ENCODE measurements at regions not wholly inside any gene's neighbourhood (a gene's known extent, or its start where the extent isn't known, plus 50 kb on each side); places are given as distances from the start of the nearest gene placed in this dataset.
"Not testable (repeated sequence)": the region's sequence is repeated elsewhere in the genome, so short reads cannot be mapped to it uniquely, and the experiment has no call there.

GRCh38 chr9:39463696-39464095 is 108.2 kb downstream of the SPATA31A1 start:
- not testable (repeated sequence) for H3K36me3 Mint-ChIP-seq; H3K4me1 Mint-ChIP-seq; DNase-seq; H3K27me3 Mint-ChIP-seq (ENCODE audit: low read depth in 3 of 3); H3K27ac Mint-ChIP-seq; H3K9me3 Mint-ChIP-seq
- H3K4me3 Mint-ChIP-seq: peak overlapping the region in 4 of 5 donors; percentile 87 to 98 (median 94)

- H3K36me3 Mint-ChIP-seq, H3K4me1 Mint-ChIP-seq: not testable (repeated sequence)
- peak overlapping the region; percentile 87 to 98 (median 92) for H3K4me3 Mint-ChIP-seq
Observed at GRCh38 chr9:39464122-39464777, 108.8 kb downstream of the SPATA31A1 start.

DNA sequence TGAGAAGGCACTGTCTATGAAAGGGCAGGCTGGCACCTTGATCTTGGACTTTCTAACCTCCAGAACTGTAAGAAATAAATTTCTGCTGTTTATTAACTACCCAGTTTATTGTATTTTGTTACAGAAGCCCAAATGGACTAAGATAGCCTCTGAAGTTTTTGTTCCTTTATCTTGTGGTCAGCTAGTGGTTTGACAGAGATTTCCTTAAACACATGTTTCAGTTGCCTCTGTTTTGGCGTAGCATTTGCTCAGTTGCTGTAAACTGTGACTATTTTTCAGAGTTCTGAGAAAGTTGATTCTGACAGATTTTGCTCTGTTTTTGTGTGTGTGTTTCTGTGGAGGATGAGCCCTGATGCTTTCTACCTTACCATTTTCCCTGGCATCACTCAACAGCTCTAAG is 119.0 kb downstream of the SPATA31A1 start:
- not testable (repeated sequence) for DNase-seq; H3K4me3 Mint-ChIP-seq; H3K4me1 Mint-ChIP-seq; H3K27me3 Mint-ChIP-seq (ENCODE audit: low read depth in 3 of 3); H3K9me3 Mint-ChIP-seq; H3K27ac Mint-ChIP-seq; H3K36me3 Mint-ChIP-seq

More at GRCh38 chr9:39464122-39464777, 108.8 kb downstream of the SPATA31A1 start:
- H3K27ac Mint-ChIP-seq: peak overlapping the region in 5 of 6 donors; percentile 36 to 94 (median 54)
- H3K9me3 Mint-ChIP-seq; H3K27me3 Mint-ChIP-seq (ENCODE audit: low read depth in 3 of 3): not testable (repeated sequence)
- peak; percentile 47 to 72 (median 66) for DNase-seq

DNA sequence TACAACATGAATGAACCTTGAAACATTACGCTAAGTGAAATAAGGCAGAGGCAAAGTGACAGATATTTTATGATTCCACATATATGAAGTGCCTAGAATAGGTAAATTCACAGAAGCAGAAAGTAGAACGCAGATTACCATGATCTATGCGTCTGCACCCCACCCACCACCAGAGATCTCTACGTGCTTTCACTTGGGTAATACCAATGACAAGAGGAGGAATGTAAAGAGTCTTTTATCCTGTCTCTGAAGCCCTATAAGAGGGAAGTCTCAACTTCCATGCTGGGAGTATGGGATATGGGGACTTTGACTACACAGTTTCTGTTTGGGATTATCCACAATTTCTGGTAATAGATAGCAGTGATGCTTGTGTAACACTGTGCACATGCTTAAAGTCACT is 127.6 kb downstream of the SPATA31A1 start:
- not testable (repeated sequence) for H3K36me3 Mint-ChIP-seq; H3K27ac Mint-ChIP-seq; DNase-seq; H3K4me3 Mint-ChIP-seq; H3K27me3 Mint-ChIP-seq (ENCODE audit: low read depth in 3 of 3); H3K4me1 Mint-ChIP-seq; H3K9me3 Mint-ChIP-seq

- DNase-seq; H3K27ac Mint-ChIP-seq; H3K36me3 Mint-ChIP-seq; H3K27me3 Mint-ChIP-seq (ENCODE audit: low read depth in 3 of 3); H3K4me1 Mint-ChIP-seq; H3K4me3 Mint-ChIP-seq; H3K9me3 Mint-ChIP-seq: not testable (repeated sequence)
Observed at GRCh38 chr9:39483880-39484279, 128.4 kb downstream of the SPATA31A1 start.

- not testable (repeated sequence) for H3K9me3 Mint-ChIP-seq; H3K36me3 Mint-ChIP-seq; H3K27me3 Mint-ChIP-seq (ENCODE audit: low read depth in 3 of 3); DNase-seq; H3K4me1 Mint-ChIP-seq; H3K4me3 Mint-ChIP-seq; H3K27ac Mint-ChIP-seq
Observed at GRCh38 chr9:39484292-39484691, 128.8 kb downstream of the SPATA31A1 start.

DNA sequence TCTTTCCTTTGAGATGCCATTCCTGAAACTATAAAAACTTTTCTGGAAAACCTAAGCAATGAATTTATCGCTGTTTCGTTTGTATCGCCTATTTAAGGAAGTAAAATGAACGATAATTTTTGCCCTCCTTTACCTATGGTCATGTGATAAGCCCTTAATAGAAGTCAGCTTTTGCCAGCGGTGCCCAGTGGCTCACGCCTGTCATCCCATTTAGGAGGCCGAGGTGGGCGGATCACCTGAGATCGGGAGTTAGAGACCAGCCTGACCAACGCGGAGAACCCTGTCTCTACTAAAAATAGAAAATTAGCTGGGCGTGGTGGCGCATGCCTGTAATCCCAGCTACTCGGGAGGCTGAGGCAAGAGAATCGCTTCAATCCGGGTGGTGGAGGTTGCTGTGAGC is 132.0 kb downstream of the SPATA31A1 start:
- not testable (repeated sequence) for H3K9me3 Mint-ChIP-seq; DNase-seq; H3K4me1 Mint-ChIP-seq; H3K27ac Mint-ChIP-seq; H3K36me3 Mint-ChIP-seq; H3K4me3 Mint-ChIP-seq; H3K27me3 Mint-ChIP-seq (ENCODE audit: low read depth in 3 of 3)

DNA sequence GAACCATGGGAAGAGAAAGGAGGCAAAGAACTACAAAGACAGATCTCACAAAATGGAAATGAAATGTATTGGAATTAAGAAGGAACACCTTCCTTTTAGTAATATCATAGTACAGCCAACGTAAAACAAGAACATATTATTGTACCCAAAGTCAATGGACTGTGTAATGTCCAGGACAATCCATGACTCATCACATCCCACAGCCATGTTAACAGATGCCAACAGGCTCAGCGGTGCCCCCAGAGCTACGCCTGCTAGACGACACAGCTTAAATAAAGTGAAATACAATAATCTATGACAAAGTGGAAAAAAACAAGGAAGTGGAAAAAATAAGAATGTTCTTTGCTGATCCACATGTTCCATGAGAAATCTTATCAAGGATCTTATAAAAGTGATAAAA is 140.8 kb downstream of the SPATA31A1 start:
- H3K4me3 Mint-ChIP-seq; H3K4me1 Mint-ChIP-seq; H3K27ac Mint-ChIP-seq; H3K36me3 Mint-ChIP-seq; DNase-seq; H3K27me3 Mint-ChIP-seq (ENCODE audit: low read depth in 3 of 3); H3K9me3 Mint-ChIP-seq: not testable (repeated sequence)

DNA sequence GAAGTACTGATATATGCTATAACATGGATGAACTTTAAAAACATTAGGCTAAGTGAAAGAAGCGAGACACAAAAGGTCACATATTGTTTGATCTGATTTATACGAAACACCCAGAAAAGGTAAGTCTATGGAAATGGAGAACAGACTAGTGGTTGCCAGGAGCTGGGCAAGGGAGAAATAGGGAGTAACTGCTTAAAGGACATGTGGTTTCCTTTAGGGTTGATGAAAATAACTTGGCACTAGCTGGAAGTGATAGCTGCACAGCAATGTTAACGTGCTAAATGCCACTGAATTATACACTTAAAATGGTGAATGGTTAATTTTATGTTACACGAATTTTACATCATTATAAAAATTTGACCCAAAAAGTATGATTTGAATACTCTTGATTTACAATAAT is 147.7 kb downstream of the SPATA31A1 start:
- not testable (repeated sequence) for H3K36me3 Mint-ChIP-seq; DNase-seq; H3K4me3 Mint-ChIP-seq; H3K27me3 Mint-ChIP-seq (ENCODE audit: low read depth in 3 of 3); H3K27ac Mint-ChIP-seq; H3K4me1 Mint-ChIP-seq; H3K9me3 Mint-ChIP-seq

DNA sequence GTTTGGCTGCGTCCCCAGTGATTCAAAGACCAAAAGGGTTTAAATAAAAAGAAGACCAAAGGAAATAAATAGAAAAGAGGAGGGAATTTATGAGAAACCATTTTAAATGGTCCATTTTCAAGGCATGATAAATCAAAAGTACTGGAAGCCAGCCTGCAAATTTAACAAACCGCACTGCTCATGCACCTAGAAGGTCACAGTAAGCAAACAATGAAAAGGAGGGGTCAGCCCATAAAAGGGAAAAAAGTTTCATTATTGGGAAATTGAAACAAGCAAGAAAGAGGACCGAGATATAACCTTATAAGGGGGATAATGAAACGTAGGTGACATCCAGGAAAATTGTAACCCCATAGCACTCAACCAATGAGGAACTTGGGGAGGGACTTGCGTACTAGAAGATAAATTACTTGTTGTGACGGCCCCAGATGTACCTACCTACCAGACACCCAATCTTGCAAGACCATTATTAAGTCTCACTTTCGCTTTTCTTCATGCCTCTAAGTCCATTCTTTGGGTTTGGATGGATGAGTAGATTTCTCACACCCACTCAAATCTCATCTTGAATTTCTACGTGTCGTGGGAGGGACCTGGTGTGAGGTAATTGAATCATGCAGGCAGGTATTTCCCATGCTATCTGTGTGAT is 172.0 kb downstream of the SPATA31A1 start:
- H3K9me3 Mint-ChIP-seq; H3K27ac Mint-ChIP-seq; H3K27me3 Mint-ChIP-seq (ENCODE audit: low read depth in 3 of 3); H3K4me1 Mint-ChIP-seq; H3K4me3 Mint-ChIP-seq; H3K36me3 Mint-ChIP-seq; DNase-seq: not testable (repeated sequence)

- DNase-seq; H3K4me3 Mint-ChIP-seq; H3K4me1 Mint-ChIP-seq; H3K9me3 Mint-ChIP-seq; H3K27me3 Mint-ChIP-seq (ENCODE audit: low read depth in 3 of 3); H3K27ac Mint-ChIP-seq; H3K36me3 Mint-ChIP-seq: not testable (repeated sequence)
Observed at GRCh38 chr9:39532597-39532996, 177.1 kb downstream of the SPATA31A1 start.

DNA sequence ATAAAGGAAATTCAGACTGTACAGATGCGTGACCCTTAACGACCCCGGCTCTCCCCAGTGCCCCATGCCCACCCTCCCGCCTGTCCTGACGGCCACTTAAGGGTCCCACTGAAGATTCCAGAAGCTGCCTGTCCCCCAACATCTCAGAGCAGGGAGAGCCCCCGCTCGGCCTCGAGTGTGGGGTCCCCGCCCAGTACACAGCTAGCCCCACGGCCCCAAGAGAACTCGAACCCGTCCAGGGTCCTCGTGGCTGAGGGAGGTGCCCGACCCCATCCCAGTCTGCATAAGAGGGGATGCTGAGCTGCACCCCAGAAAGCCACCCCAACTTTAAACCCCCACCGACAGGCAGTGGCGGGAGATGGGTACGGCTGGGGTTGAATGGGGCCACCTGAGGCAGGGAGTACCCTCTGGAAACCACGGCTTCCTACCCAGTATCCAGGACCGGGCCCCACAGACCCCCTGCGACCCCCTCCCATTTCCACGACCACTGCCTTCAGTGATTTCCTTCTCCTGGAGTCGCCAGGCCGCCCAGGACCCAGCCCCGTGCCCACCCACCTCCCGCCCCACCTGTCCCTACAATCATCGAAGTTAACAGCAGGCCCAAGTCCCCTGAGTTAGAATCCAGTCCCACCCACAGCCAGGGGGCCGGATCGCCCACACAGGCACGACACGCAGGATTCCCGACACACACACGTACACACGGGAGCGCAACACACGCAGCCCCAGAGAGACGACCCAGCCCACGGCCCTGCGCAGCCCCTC is 177.7 kb downstream of the SPATA31A1 start:
- not testable (repeated sequence) for H3K36me3 Mint-ChIP-seq; H3K27me3 Mint-ChIP-seq (ENCODE audit: low read depth in 3 of 3); H3K9me3 Mint-ChIP-seq; H3K4me3 Mint-ChIP-seq; DNase-seq; H3K4me1 Mint-ChIP-seq; H3K27ac Mint-ChIP-seq

DNA sequence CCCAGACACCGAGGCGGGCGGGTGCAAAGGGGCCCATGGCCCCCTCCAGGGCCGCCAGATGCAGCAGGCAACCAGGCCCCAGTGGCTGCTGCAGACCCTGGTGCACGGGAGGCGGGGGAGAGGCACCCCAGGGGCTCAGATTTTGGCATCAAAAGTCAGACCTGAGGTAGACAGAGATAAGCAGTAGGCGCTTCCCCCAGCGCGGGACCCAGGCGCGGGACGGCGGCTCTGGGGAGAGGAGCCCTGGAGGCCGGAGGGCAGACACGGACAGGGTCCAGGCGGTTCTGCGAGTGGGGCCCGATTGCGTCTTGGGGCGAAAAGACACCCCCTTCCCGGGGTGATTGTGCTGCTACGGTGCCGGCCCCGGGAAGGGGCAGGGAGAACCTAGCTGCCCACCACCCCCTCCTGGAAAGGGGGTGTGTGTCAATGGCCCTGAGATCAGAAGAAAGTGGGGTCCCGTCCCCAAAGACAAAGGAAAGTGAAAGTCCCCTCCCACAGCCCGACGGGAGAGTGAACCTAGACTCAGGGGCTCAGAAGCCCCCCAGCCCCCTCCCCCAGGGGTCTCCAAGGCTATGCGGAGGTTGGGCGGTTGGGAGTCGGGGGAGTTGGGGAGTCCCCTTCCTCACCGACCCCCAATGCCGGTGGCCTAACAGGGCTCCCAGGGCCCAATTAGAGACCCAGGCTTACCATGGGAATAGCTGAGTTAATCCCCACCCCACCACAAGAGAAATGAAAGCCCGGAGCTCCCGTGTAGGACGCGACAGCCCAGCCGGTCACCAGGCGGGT is 178.5 kb downstream of the SPATA31A1 start:
- not testable (repeated sequence) for DNase-seq; H3K9me3 Mint-ChIP-seq; H3K27ac Mint-ChIP-seq; H3K4me1 Mint-ChIP-seq; H3K27me3 Mint-ChIP-seq (ENCODE audit: low read depth in 3 of 3); H3K4me3 Mint-ChIP-seq; H3K36me3 Mint-ChIP-seq

GRCh38 chr9:39534897-39535296 is 179.4 kb downstream of the SPATA31A1 start:
- H3K9me3 Mint-ChIP-seq; DNase-seq; H3K27me3 Mint-ChIP-seq (ENCODE audit: low read depth in 3 of 3); H3K36me3 Mint-ChIP-seq; H3K4me3 Mint-ChIP-seq; H3K27ac Mint-ChIP-seq; H3K4me1 Mint-ChIP-seq: not testable (repeated sequence)

All from immature natural killer cell (primary cell).